GM12878 (cell line): ENCODE measurements at regions not wholly inside any gene's neighbourhood (a gene's known extent, or its start where the extent isn't known, plus 50 kb on each side); places are given as distances from the start of the nearest gene placed in this dataset.

Experiments used
- ATF7 ChIP-seq: fragments of 450-650 bp; IDR thresholded peaks from 2 replicates; pipeline ENCODE4 v1.6.1; 2016; ENCODE audit warnings: low read depth, mild to moderate bottlenecking
- CTCF ChIP-seq, 3 experiments: IDR thresholded peaks in 2 of 3; conservative IDR thresholded peaks in 1 of 3; 2 replicates each; pipeline ENCODE4 v1.5.1; 2011; ENCODE audit warnings: low read depth in 3 of 3, low read length in 3 of 3, mild to moderate bottlenecking in 3 of 3, control low read depth in 2 of 3, moderate library complexity in 2 of 3, inconsistent platforms in 1 of 3, mixed read lengths in 1 of 3; ENCODE audit not compliant: control insufficient read depth in 2 of 3, insufficient read depth in 1 of 3; ENCODE audit errors: extremely low read depth in 1 of 3
- NFYA ChIP-seq: IDR thresholded peaks from 2 replicates; pipeline ENCODE4 v1.6.1; 2011; ENCODE audit warnings: low read depth, mild to moderate bottlenecking, low read length, improper control_type of control experiment, borderline replicate concordance
- NFYB ChIP-seq: IDR thresholded peaks from 2 replicates; pipeline ENCODE4 v1.6.1; 2011; ENCODE audit warnings: low read depth, mild to moderate bottlenecking, low read length, improper control_type of control experiment, moderate library complexity; ENCODE audit not compliant: insufficient read depth
- USF1 ChIP-seq: IDR thresholded peaks from 2 replicates; pipeline ENCODE4 v1.6.1; 2011; ENCODE audit warnings: borderline replicate concordance, low read depth, mild to moderate bottlenecking, moderate library complexity, mixed read lengths, low read length; ENCODE audit not compliant: insufficient read depth; ENCODE audit errors: extremely low read length
- YY1 ChIP-seq: IDR thresholded peaks from 2 replicates; pipeline ENCODE4 v1.6.1; 2011; ENCODE audit warnings: low read depth, mild to moderate bottlenecking, low read length
- ZBED1 ChIP-seq: IDR thresholded peaks from 2 replicates; pipeline ENCODE4 v1.6.1; 2016; ENCODE audit warnings: borderline replicate concordance
- TF ChIP-seq, protein P1 (sequence below): fragments of 450-650 bp; conservative IDR thresholded peaks from 2 replicates; pipeline ENCODE4 v1.6.1; 2017; ENCODE audit warnings: mild to moderate bottlenecking, moderate library complexity

GRCh38 chr7:67696878-67697277 is 700.2 kb downstream of the TYW1 start:
- TF ChIP-seq USF1 (no peak), CTCF (IDR thresholded peaks at IDR 0.05 in 2 of 3, conservative IDR thresholded peaks at IDR 0.05 in 1 of 3; ENCODE audit: control insufficient read depth in 2 of 3, extremely low read depth in 1 of 3, insufficient read depth in 1 of 3, low read depth in 3 of 3, low read length in 3 of 3) (no peak), NFYA (no peak), YY1 (no peak), NFYB (no peak), ZBED1 (no peak), ATF7 (no peak)
- TF ChIP-seq, protein P1, sequence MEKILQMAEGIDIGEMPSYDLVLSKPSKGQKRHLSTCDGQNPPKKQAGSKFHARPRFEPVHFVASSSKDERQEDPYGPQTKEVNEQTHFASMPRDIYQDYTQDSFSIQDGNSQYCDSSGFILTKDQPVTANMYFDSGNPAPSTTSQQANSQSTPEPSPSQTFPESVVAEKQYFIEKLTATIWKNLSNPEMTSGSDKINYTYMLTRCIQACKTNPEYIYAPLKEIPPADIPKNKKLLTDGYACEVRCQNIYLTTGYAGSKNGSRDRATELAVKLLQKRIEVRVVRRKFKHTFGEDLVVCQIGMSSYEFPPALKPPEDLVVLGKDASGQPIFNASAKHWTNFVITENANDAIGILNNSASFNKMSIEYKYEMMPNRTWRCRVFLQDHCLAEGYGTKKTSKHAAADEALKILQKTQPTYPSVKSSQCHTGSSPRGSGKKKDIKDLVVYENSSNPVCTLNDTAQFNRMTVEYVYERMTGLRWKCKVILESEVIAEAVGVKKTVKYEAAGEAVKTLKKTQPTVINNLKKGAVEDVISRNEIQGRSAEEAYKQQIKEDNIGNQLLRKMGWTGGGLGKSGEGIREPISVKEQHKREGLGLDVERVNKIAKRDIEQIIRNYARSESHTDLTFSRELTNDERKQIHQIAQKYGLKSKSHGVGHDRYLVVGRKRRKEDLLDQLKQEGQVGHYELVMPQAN = no peak
